ENCODE measurements at regions not wholly inside any gene's neighbourhood (a gene's known extent, or its start where the extent isn't known, plus 50 kb on each side); places are given as distances from the start of the nearest gene placed in this dataset.
"Not testable (repeated sequence)": the region's sequence is repeated elsewhere in the genome, so short reads cannot be mapped to it uniquely, and the experiment has no call there.

DNA sequence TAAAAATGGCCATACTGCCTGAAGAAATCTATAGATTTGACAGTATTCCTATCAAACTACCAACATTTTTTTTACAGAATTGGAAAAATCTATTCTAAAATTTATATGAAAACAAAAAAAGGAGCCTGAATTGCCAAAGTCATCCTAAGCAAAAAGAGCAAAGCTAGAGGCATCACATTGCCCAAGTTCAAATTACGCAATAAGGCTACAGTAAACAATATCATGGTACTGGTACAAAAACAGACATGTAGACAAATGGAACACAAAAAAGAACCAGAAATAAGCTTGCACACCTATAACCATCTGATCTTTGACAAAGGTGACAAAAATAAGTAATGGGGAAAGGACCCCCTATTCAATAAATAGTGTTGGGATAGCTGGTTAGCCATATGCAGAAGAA lies 50.2 kb upstream of the THSD7B start:
- no peak for DNase-seq

DNA sequence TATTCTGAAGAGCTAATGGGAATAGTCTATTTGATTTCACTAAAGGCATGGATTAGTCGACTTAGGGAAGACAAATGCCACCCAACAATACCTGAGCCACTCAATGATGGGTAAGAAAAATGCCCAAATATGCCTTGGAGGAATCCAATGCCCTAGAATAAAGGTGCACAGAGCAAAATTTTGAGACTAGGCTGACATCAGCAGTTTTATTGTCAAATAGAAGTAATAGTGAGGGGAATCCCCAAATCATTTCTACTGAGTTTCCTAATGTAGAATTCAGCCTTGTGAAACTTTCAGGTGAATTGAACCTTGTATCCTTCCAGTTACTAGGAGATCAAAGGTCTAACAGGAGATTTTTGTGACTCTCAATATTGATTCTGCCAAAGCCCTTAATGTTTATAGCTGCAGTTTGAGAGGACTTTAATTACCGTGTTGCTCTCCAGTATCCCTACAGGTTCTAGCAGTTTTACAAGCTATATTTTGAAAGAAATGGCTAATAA lies 50.8 kb upstream of the THSD7B start:
- DNase-seq = no peak

DNA sequence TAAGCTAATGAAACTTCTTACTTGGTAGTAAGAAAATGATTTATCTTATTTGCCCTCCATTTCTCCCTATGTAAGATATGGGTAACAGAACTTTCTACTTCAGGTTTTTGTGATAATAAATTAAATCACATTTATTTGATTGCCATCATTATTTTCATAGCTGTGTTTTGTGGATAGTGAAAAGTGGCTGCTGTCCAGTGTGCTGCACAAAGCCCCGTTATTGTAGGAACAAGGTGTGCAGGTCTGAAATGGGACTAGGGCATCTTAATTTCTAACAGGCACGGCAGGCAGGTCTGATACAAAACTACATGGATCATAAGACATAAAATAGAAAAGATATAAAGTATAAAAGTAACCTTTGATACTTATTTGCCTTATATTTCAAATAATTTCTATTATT lies 51.6 kb upstream of the THSD7B start:
- DNase-seq = no peak

DNA sequence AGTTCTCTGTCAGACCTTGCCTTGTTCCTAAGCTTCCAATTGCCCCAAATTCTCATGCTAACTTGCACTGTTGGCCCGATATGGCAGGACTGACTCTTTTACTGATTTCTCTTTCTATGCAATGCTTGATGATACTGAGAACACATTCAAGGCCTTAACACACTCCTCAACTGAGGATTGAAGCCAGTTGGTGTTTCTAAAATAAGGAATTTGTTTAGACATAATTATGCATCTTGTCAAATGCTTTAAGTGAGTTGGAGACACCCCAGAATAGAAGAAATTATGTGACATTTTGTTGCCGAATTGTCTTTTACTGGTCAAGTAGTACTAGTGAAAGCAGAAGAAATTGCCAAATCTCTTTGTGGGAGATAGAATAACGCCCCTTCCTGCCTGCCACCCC lies 60.0 kb upstream of the THSD7B start:
- no peak for DNase-seq

DNA sequence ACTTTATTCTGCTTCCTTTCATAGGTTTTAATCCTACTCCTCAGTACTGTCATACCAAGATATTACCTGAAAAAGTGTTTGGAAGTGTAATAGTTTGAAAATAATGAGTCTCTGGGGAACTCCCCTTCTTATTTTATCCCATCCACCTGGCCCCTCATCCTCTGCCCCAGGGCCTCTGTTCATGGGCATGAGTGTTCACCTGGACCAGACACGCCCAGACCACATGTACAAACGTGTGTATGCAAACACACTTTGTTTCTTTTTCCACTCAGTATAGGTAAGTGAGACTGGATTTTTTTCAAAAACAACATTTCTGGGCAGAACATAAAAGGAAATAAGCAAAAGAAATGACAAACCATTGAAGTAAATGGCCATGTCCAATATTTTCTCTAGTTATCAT lies 62.1 kb upstream of the THSD7B start:
- no peak for DNase-seq

DNA sequence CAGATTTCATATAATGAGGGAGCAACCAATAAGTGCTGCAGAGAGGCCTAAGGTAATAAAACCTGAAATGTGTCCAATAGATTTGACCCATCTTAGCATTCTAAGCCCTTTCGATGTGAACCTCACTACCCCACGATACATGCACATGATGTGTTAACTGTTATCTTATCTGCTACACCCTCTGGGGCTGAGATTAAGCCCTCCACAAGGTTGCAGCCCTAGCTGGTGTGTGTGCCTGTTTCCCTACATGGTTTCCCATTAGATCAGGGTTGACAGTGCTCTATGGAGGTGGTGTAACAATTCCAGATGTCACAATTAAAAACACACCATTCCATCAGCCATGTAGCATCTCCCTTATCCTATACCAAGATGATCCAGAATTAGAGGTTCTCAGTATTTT lies 68.9 kb upstream of the THSD7B start:
- no peak for DNase-seq

DNA sequence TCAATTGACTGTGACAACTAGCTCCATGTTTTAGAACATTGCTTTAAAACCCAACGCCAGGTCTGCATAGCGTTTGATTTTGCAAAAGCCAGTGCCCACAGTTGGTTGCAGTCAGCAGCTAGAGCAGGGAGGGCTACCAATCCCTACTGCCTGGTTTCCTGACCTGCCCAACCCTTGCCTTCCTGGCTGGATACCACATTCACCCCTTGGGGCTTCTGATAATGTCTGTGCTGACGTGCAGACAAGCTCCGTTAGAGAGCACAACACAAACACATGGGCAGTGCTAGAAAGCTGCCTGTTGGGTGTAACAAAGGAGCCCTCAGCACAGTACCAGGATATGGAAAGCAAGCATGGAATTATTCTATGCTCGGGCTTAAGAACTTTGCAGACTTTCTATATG lies 71.4 kb upstream of the THSD7B start:
- DNase-seq = no peak

DNA sequence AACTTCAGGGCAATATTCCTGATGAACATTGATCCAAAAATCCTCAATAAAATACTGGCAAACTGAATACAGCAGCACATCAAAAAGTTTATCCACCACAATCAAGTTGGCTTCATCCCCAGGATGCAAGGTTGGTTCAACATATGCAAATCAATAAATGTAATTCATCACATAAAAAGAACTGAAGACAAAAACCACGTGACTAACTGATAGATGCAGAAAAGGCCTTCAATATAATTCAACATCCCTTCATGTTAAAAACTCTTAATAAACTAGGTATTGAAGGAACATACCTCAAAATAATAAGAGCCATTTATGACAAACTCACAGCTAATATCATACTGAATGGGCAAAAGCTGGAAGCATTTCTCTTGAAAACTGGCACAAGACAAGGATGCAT lies 85.3 kb upstream of the THSD7B start:
- DNase-seq = not testable (repeated sequence)

DNA sequence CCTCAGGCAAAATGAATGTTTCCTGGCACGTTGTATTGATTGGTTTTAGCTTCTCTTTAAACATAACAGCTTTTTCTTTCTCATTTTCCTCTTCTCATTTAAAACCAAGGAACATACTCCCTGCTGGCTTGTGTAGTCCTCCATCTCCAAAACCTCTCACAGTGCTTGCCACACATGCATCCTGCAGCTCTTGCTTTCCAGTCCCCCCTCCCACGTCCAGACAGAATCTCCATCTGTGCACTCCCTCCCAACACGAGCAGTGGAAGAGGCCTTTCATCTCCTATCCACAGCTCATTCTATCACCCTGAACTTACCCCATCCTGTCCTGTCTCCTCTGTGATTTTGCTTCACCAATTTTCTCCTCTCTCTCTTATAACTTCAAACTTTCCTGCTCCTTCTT lies 99.6 kb upstream of the THSD7B start:
- no peak for DNase-seq

DNA sequence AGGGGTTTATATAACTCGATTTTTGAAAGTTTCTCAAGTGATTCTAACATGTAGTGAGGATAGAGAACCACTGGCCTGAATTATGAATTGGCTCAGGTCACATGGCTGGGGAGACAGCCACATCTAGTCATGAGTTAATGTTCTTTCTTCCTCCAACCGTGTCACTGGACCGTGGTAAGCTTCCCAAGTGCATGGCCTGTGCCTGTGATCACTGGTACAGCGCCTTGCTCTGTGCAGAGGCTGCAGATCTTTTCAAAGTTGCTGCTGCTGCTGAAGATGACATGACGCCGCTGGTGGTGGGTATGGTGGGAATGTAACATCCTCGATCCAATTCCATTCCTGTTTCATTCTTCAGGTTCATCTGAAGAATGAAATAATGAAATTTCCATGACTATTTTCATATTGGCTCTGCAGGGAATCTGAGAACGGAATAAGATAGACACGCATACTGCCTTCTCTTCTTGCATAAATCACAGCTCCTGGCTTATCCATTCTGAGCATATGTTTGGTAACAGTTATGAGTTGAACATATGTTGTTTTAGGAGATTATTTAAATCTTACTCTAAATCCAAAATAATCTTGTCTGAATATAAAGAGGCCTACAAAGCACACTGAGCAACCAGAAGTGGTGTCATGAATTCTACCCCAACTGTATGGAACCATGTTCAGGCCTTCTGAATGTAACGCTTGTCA lies 100.5 kb upstream of the THSD7B start:
- no peak for DNase-seq

DNA sequence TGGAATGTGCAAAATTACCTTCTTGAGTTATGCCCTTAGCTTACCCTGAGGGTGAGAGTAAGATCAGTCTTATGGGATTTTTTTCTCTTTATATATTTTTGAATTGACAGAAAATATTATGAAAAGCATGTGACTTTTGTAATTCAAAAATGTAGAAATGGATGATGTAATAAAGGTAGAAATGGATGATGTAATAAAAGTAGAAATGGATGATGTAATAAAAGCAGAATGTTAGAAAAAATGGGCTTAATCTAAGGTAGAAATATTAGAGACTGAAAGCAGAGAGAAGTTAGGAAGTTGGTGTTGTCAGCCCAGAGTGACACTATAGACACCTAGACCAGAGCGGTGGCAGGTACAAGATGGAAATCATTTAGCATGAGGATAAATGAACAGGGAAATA lies 107.1 kb upstream of the THSD7B start:
- no peak for DNase-seq

DNA sequence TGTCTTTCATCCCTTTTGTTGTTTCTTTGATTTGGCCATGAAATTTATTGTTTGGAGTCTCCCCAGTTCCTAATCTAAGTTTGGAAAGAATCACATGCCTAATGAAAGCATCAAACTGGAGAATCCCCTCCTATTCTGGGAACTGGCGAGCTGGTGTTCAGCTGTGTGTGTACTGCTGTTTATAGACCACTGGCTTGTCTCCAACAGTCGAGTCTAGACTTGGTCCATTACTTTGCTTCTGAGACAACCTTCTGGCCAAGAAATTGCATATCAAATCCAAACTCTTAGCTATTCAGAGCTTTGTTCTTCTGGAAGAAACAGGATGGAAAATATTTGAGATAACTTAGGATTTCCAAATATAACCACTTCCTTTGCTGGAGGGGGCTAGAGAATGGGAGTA lies 111.5 kb upstream of the THSD7B start:
- no peak for DNase-seq

DNA sequence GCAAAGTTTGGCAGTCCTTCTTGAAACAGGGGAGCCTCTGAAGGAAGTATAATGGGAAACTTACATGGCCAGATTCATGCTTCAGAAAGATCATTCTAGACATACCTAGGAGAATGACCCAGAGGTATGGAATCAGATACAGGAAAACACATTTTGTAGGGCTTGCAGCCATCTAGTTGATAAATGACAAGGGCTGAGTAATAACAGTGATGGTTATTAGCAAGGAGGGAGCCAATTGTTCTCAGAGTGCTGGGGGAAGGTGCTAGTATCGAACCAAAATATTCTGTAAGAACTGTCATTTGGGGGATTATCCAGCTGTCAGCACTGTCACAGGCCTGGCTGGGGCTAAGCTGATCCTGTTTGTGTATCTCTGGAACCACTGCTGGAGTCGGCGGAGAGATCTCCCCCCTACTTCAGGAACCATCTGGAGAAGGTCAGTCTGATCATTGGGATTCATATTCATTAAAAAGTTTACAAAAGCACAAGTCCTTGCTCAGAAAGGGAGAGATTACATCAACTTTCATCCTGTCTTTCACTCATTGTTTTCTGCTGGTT lies 113.8 kb upstream of the THSD7B start:
- DNase-seq = no peak

DNA sequence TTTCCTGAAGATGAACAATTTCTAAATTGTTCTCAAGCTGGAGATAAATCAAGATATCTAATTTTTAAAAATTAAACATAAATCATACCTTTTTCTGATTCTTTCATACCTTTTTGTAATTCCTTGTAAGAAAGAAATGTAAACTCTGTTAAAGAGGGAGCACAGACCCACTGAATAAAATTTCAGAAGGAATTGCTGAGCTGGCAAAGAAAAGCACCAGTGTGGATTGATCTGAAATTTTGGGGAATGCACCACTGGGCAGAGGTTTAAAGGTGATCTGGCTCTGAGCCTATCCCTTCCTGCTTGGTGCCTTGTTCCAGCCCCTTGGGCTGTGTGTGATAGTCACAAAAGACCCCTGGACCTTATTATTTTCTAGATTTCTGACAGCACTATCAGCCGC lies 118.3 kb upstream of the THSD7B start:
- DNase-seq = no peak

DNA sequence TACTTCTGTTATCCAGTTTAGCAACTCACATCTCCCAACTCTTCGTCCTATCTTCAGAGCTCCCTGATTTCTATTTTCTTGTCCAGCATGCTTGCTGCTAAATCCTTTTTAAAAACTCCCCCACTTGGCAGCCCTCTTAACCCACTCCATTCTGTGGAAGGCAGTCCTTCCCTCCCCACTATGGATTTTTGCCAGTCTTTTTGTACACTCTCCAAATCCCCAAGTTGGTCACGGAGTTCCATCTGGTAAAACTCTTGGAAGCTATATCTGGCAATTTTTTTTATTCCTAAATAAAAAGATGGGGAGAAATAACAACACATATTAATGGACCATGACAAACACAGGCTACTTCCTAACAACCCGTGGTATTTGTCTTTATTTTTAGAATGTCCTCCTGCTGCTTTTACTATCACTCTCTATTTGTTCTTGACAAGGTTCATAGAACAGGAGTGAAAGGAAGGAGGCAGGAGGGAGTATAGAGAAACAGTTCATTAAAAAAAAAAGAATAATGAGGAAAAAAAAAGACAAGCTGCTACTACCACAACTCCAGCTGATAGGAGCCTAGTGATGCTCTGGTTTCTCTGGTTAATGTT lies 120.0 kb upstream of the THSD7B start:
- no peak for DNase-seq

DNA sequence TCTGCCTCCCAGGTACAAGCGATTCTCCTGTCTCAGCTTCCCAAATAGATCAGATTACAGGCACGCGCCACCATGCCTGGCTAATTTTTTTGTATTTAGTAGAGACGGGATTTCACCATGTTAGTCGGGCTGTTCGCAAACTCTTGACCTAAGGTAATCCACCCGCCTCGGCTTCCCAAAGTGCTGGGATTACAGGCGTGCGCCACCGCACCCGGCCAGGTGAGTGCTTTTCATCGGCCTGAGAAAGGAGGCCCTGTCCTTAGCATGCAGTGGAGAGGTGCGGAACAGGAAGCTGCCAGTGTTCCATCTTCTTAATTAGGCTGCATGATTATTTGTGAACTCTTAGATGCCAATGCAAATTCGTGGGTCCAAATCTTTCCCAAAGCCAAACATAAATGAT lies 125.7 kb upstream of the THSD7B start:
- no peak for DNase-seq

DNA sequence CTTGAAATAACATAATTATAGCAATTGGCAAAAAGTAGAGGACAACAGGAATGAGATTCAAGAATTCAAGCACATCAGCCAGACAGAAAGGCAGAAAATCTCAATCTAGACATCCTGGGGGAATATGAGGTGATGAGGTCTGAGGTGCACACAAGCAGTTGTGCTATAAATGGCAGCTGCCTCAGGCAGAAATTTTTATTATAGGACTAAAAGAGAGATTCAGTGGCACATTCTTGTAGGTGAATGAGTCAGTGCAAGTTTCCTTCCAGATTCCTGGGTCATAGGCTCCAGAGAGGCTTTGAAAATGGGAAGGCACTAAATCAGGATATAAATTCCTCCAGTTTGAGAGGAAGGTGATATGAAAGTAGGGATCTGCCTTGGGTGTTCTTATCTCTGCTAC lies 127.2 kb upstream of the THSD7B start:
- DNase-seq = no peak

DNA sequence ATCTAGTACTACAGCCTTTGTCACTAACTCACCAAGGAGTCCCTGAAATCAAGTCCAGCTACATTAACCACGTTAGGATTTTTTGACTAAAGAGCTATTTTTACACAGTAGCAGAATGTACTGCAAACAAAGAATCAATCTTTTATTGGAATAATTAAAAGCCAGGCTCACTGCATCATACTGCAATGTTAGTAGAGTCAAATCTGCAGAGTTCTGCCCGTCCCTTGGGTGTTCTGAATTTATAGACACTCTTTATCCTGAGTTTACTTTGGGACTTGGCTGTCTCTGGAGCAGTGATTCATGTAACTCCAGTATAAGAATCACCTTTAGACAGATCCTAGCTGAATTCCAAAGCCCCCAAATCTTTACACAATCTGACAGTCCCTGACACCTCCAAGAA lies 127.9 kb upstream of the THSD7B start:
- no peak for DNase-seq

DNA sequence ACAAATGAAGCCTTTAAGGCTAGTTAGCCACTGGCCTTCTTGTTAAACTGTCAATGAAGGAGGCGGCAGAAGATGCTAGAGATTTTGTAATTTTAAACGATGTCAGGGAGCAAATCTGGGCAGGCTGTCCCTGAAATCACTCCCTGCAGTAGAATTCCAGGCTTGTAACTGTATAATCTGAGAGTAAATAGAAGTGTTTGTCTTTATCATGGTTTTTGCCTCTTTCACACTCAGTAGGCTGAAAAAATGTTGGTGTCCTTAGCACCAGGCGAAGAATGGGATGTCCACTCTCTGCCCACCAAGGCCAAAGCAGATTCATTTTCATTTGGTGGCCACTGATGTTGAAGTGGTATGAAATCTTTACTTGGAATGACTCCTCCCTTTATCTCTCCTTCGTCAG lies 136.9 kb upstream of the THSD7B start:
- DNase-seq = no peak

DNA sequence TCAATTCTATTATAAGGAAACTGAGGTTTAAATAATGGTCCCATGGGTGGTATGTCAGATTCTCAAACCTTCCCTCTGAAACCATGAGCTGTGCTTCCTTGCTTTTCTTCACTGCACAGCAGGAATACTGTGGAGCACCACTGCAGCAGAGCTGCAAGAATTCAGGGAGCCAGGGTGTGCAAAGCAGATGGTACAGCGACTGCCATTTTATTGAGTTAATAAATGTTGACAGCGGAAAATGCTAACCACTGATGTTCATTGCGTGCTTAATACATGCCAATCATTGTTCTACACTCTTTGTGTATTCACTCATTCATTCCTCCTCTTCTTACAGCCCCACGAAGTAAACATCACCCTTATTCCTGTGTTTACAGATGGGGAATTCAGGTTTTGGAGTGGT lies 152.2 kb upstream of the THSD7B start:
- DNase-seq = no peak

DNA sequence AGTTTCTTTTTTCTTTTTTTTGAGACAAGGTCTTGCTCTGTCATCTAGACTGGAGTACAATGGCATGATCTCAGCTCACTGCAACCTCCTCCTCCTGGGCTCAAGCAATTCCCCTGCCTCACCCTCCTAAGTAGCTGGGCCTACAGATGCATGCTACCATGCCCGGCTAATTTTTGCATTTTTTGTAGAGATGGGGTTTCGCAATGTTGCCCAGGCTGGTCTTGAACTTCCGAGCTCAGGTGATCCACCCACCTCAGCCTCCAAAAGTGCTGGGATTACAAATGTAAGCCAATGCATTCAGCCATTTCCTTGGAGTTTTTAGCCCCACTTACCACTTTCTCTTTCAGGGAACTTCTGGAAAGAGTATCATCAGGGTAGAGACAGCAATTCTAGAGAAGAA lies 153.3 kb upstream of the THSD7B start:
- DNase-seq = no peak

DNA sequence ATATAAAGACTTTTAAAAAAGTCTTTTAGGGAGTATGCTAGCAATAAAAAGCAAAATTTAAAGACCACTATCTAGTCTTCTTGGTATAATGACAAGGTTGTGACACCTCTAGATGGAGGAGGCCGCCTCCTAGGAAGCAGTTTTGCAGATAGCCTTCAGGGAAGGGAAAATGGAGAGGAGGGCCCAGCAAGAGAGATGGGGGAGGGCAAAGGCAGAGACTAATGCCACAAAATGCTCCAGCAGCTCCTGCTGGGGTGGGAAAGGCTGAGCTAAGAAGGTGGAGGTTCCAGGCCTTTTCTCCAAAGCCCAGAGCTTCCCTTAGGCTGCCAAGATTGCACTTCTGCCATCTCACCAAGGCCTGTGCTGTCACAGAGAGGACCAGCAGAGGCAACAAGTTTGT lies 153.9 kb upstream of the THSD7B start:
- DNase-seq = no peak

DNA sequence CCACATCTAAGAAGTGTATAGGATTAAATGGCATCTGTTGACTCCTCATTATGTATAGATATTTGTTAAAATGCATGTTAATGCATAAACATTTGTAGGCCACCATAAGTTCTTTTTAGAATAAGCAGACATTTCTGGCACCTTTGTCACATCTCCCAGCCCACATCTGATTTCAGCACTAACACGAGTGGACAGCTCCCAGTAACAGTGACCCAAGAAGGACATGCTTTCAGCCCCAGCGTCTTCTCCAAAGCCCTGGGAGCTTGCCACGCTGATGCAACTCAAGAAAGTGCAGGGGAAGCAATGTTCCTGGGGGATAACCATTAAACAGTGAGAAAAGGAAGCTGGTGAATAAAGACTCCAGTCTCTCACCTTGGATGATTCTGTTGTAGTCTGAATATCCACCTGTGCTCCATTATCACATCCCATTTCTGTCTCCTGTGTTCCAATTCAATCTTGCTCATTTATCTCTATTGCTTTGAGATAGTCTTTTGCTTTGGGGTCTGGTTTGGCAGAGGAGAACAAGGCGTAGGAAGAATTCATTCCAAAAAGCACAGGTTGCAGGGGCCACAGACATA lies 182.6 kb upstream of the THSD7B start:
- DNase-seq = no peak

DNA sequence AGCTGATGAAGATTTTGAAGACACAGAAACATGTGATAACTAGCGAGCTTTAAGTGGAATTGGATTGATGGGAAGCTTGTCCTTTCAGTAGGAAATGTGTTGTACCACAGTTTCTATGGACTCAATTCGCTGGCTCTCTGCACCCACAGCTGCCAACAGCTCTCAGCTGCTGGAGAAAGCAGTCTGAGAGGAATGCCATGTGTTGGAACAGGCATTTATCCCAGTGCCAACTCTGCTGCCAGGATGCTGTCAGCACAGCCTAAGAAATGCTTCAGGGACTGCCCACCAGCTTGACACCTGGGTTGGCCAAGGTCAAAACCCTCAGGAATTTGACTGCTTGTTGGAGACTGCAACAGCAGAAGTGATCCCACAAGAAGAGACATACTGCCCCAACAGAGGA lies 193.0 kb upstream of the THSD7B start:
- no peak for DNase-seq

DNA sequence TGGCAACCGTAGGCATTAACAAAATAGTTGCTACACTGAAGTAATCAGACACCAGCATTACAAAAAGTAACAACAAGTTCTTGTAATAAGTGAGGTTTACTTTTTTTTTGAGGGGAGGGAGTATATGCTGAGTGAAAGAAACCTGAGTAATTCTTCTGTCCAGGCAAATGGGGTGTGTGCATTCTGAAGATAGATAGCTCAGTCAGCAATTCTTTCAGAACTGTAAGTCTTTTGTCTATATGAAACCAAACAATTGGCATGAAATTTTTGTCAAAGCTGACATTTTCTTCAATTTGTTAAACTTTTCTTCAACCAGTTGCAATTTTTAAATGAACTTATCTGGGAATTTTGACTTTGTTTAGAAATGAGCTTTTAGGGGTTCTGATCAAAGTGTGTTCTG lies 208.1 kb upstream of the THSD7B start:
- DNase-seq = no peak

Measured in GDM1 (cell line).